HPDE6-E6E7 (cell line): ENCODE measurements at regions not wholly inside any gene's neighbourhood (a gene's known extent, or its start where the extent isn't known, plus 50 kb on each side); places are given as distances from the start of the nearest gene placed in this dataset.

Source experiments
- DNase-seq: peaks from one replicate; pipeline ENCODE4 v3.0.0; 2011; ENCODE audit warnings: missing footprints; ENCODE audit errors: extremely low spot score

DNA sequence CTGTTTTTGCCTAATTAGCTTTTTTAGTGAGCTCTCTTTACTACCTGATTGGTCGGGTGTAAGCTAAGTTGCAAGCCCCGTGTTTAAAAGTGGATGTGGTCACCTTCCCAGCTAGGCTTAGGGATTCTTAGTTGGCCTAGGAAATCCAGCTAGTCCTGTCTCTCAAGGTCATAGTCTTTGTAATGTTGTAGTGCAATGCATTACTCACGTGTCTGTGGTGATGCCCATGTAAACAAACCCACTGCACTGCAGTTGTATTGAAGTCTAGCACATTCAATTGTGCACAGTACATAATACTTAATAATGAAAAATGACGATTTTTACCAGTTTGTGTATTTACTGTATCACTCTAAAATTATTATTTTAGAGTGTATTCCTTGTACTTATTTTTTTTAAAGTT is 335.5 kb downstream of the NUAK1 start:
- DNase-seq: no peak

DNA sequence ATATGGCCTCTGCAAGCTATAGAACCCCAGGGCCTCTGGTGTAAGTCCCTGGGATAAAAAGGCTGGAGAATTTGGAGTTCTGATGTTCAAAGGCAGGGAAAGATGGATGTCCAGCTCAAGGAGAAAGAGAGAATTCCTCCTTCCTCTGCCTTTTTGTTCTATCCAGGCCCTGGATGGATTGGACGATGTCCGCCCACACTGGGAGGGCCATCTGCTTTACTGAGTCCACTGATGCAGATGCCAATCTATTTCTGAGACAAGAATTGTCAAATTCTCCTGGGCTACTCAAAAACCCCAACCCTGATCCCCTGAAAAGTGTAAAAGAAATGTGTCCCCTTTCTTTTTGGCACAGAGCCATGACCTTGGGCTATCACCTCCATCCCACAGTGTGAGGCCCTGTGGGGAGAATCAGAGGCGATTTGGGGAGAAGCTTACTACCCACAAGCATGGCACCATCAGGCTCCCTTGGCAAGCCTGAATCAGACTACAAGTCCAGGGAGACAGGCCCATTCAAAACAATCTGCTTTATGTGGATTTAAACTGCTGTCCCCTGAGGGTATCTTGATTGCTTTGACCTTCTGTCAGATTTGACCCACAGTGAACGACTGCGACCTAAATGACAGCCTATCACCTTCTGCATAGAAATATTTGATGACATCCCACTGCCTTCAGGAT is 334.0 kb downstream of the NUAK1 start:
- DNase-seq: no peak

GRCh38 chr12:105805730-105806399 is 332.9 kb downstream of the NUAK1 start:
- DNase-seq: no peak

DNA sequence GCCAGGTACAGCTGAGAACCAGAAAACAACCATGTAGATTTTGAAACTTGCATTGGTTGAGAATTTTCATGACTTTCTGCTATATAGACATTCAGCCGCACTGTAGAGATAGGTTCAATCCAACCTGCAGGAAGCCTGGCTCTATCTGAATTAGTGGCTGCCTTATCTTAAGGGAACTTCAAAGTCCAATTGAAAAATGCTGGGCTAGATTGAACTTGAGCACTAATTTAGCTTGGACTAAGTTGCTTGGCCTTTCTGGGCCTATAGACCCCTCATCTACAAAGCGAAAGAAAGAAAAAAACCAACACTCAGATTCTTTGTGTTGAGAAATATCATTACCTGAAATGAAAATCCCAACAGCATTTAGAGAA is 332.4 kb downstream of the NUAK1 start:
- DNase-seq: no peak

- no peak for DNase-seq
These were observed 326.4 kb downstream of the NUAK1 start for GRCh38 chr12:105812366-105812765.

- DNase-seq: no peak
These were observed 325.6 kb downstream of the NUAK1 start for GRCh38 chr12:105813201-105813600.

DNA sequence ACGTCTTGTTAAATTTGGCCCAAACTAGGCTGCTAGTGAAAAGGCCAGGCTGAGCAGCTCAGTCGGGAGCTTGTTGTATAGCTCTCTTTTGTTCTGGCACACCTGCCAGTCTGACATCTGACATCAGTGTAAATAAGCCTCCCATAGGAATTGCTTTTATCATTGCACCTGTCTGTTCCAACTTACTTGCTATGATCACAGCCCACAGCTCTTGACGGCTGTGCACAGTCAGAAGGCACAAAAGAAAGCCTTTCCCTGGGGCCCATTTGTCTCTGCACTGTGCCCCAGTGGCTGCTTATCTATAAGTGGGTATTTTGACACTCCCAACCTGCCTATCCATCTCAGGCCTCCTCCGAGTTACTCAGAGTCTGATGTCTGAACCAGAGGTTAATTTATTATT is 324.5 kb downstream of the NUAK1 start:
- DNase-seq: no peak

DNA sequence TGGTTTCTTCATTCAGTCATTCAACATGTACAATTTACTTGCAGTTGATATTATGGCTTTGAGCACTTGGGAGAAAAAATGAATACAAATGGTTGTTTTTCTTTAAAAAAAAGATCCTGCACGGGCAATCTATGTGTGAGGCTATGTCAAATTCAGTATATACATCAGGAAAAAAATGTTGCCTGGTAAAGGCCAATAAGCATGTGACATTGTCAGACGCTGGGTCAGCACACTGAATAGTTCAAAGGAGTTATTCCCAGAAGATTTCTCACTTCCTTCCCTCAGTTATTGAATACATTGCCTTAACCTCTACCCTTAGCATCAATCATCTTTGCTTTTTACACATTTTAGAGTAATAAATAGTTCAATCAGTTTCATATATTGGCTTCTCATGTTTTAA is 319.2 kb downstream of the NUAK1 start:
- DNase-seq: no peak

DNA sequence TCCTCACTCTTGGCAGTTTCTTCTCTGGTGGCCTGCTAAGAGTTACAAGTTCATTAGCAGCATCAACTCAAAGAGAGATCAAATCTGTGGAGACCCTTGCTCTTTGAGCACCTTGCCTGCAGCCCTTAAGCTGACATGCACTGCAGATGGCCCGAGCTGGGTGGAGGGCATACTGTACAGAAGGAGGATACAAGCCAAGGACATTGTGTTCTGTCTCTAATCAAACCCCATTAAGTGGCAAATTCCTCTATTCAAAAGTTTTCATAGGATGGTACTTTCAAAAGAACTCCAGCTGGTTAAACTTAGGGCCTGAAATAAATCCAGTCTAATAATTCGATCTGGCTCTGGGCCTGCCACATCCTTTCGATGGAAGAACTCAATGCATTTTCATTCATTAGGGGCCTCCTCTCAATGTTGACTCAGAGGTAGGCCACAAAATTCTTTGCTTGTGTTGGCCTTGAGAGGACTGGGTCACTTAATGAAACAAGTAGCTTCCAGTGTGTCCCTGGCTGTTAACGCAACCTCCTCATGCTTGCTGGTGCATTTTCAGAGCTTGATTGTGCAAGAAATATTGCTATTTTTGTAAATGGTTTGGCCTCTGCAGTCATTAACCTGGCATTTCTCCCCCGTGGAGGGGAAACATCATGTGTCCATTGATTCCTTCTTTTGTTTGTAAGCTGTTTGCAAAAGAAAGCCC is 318.2 kb downstream of the NUAK1 start:
- DNase-seq: no peak

GRCh38 chr12:105822131-105823105 is 316.3 kb downstream of the NUAK1 start:
- DNase-seq: no peak

- no peak for DNase-seq
These were observed 314.9 kb downstream of the NUAK1 start for GRCh38 chr12:105823810-105824209.

DNA sequence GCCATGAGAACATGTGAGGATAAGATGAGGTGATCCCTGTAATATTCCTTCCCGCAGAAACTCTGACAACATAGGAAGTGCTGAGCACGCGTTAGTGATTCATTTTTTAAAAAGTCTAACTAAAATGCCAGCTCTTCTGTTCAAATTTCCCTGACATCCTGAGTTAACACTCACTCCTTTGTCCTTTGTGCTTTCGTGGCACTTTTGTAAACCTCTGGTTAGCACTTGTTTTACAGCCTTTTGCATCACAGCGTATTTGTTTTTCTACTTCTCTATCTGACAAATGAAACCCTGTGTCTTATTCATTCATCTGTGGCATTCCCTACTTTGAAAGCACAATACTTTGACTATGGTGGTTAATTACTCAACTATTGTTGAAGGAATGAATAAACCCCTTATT is 313.6 kb downstream of the NUAK1 start:
- DNase-seq: no peak

- no peak for DNase-seq
These were observed 307.4 kb downstream of the NUAK1 start for GRCh38 chr12:105831372-105831771.

- no peak for DNase-seq
These were observed 306.7 kb downstream of the NUAK1 start for GRCh38 chr12:105832021-105832420.

DNA sequence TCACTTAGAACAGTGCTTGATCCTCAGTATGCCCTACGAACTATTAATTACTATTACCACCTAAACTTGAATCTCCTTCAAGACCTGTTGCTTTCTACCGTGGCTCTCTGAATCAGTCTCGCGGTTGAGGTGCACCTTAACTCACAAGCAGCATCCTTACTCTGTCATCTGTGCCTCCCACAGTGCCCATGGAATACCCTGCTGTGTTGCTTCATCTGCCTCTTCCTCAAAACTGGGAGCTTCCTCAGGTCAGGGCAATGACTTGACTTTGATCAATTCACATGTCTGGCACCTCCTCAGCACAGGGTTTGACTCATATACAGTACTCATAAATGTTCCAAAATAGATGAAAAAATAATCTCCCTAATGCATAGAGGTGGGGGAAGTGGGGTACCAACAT is 305.9 kb downstream of the NUAK1 start:
- DNase-seq: no peak

DNA sequence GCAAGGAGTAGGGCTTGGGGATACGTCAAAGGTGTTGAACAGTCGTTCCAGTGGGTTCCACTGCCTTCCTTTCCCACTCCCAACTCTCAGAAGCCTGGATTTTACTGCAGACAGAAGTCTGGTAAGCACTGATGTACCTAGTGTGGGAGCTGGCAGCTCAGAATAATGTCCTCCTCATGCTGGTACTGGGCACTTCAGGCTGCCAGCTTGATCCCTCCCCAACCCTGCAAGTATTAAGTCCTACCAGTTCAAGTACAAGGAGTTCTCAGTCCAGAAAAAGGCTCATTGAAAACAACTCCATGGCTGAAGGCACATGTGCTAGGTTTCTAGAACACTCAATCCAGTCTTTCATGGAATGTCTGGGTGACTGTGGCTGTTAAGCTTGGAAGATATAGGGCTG is 304.3 kb downstream of the NUAK1 start:
- DNase-seq: no peak

DNA sequence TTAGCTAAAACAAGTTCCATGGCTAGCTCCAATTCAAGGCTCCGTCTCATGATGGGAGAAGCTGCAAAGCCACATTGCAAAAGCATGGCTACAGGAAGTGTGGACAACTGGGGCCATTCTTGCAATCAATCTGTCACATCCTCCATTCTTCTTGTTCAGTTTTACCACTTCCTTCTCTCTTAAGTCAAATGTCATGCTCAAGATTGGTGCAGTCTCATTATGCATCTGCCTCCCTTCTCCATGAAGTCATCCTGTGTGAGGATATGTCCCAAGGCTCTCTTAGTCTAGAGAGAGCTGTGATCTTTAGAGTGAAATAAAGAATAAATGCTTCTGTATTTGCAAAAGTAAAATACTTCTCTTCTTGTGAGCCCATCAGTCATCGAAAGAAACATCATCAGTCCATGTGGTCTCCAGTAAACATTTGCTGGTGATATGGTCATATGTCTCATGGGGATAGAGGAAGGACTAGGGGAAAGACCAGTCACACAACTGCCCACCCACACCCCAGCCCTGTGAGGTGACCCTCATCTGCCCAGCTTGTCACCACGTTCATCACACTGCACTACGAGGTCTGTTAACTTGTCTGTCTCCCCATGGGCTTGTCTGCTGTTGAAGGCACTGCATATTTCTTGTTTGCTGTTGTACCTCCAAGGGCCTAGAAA is 303.0 kb downstream of the NUAK1 start:
- DNase-seq: no peak

GRCh38 chr12:105836242-105836622 is 302.5 kb downstream of the NUAK1 start:
- DNase-seq: no peak

DNA sequence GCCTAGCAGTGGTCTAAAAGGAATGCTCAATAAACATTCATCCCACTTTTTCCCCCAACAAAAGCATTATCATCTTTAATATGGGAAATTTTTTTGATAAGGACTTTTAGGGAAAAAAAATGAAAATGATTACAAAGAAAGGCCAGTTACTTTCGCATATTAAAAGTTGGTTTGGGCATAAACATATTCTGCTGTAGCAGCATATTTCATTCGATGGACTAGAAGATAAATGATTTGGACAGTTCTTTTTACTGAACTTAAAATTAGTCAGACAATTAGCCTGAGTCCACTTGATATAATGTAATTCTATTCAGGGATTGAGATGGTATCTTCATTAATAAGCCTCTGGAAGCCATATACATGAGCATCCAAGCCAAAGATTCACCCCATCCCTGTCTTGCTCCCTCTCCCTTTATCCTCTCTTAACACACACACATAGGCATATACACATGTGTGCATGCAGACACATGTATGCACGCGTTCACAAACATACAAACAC is 299.1 kb downstream of the NUAK1 start:
- DNase-seq: no peak

GRCh38 chr12:105840384-105840783 is 298.4 kb downstream of the NUAK1 start:
- DNase-seq: no peak

- DNase-seq: no peak
These were observed 296.9 kb downstream of the NUAK1 start for GRCh38 chr12:105841840-105842239.
